Esophagus squamous epithelium (tissue), 4 donors: ENCODE measurements at regions not wholly inside any gene's neighbourhood (a gene's known extent, or its start where the extent isn't known, plus 50 kb on each side); places are given as distances from the start of the nearest gene placed in this dataset.

ENCODE experiments used
- CTCF ChIP-seq, 6 experiments: fragments of 450-650 bp in 4 of 6; fragments of 200-600 bp in 2 of 6; sonication (generic) in 2 of 6; IDR thresholded peaks; one replicate each; pipeline ENCODE4 v1.5.1; 2016 to 2019; ENCODE audit warnings: antibody characterized with exemption in 6 of 6, mild to moderate bottlenecking in 4 of 6, moderate library complexity in 4 of 6
- POLR2A ChIP-seq, 4 donors: fragments of 450-650 bp; IDR thresholded peaks; one replicate each; pipeline ENCODE4 v1.6.1; 2017; ENCODE audit warnings: antibody characterized with exemption in 4 of 4, mild to moderate bottlenecking in 4 of 4, moderate library complexity in 3 of 4

GRCh38 chr2:145546091-145546490 lies 1026.2 kb upstream of the ZEB2 start:
- TF ChIP-seq CTCF (IDR thresholded peaks at IDR 0.05) (no peak), POLR2A (IDR thresholded peaks at IDR 0.05) (no peak)
